Adrenal gland (tissue), 5 donors: ENCODE measurements at regions not wholly inside any gene's neighbourhood (a gene's known extent, or its start where the extent isn't known, plus 50 kb on each side); places are given as distances from the start of the nearest gene placed in this dataset.

Experiments
- POLR2A ChIP-seq, 2 donors: fragments of 450-650 bp; IDR thresholded peaks; one replicate each; pipeline ENCODE4 v1.6.1; 2017; ENCODE audit warnings: antibody characterized with exemption in 2 of 2, mild to moderate bottlenecking in 2 of 2, moderate library complexity in 1 of 2
- TF ChIP-seq, protein P1 (sequence below), 6 experiments: fragments of 450-650 bp in 4 of 6; fragments of 200-600 bp in 2 of 6; sonication (generic) in 1 of 6; IDR thresholded peaks; 1 replicate in 5 of 6; 2 replicates in 1 of 6; pipeline versions ENCODE4 v1.5.1 to v1.8.0; 2016 to 2021; ENCODE audit warnings: antibody characterized with exemption in 6 of 6, mild to moderate bottlenecking in 2 of 6, moderate library complexity in 1 of 6
- donor health status: DM: no; HTN: no; CAD: no.

DNA sequence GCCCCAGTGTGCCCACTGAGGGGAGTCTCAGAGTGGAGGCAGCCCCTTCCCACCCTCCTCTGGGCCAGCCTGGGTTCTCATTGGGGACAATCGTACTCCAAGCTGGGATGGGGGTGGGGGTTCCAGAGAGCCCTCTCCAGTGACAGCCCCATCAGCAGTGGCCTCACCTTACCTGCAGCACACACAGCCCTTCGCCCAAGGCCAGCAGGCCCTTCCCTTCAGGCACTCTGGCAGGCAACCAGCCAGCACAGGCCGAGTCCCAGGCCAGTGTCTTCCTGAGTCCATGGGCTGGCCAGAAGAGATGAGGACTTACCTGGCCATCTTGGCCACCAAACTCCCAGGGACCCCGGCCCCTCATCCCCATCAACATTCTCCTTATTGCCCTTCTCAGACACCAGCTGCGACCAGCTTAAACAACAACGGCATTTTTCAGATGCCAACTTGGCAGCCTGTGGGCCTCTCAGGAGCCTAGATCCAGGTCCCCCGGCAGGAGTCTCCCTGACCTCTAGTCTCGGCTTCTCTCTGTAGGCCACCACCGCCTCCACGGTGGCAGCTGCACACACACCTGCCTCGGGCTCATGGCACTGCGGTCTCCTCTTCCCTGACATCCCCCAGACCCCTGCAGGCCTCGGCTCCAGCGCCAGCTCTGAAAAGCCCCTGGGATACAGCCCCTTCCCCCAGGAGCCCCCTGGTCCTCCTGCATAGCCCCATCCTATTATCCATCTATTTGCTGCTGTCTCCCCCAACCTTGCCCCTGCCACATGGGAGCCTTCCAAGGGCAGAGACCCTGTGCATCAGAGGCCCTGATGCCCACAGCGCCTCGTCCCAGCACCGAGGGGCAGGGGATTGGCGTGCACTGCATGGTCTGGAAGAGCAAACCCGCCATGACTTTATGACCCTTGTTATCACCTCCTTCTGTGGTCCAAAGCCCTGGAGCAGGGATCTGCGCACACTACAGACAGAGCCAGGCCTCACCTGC is 111.2 kb upstream of the FGF3 start:
- TF ChIP-seq, protein P1, sequence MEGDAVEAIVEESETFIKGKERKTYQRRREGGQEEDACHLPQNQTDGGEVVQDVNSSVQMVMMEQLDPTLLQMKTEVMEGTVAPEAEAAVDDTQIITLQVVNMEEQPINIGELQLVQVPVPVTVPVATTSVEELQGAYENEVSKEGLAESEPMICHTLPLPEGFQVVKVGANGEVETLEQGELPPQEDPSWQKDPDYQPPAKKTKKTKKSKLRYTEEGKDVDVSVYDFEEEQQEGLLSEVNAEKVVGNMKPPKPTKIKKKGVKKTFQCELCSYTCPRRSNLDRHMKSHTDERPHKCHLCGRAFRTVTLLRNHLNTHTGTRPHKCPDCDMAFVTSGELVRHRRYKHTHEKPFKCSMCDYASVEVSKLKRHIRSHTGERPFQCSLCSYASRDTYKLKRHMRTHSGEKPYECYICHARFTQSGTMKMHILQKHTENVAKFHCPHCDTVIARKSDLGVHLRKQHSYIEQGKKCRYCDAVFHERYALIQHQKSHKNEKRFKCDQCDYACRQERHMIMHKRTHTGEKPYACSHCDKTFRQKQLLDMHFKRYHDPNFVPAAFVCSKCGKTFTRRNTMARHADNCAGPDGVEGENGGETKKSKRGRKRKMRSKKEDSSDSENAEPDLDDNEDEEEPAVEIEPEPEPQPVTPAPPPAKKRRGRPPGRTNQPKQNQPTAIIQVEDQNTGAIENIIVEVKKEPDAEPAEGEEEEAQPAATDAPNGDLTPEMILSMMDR (IDR thresholded peaks at IDR 0.05): no peak
- no peak for TF ChIP-seq POLR2A (IDR thresholded peaks at IDR 0.05)
